GF-D8 (cell line): ENCODE measurements at regions not wholly inside any gene's neighbourhood (a gene's known extent, or its start where the extent isn't known, plus 50 kb on each side); places are given as distances from the start of the nearest gene placed in this dataset.
"Not testable (repeated sequence)": the region's sequence is repeated elsewhere in the genome, so short reads cannot be mapped to it uniquely, and the experiment has no call there.

Experiments used
- DNase-seq: peaks from one replicate; lab custom pipeline; 2025; lab: John Stamatoyannopoulos, UW

GRCh38 chr6:166806217-166806838, 150.0 kb downstream of the RNASET2 start:
- no peak for DNase-seq

GRCh38 chr6:166803471-166803870, 152.9 kb downstream of the RNASET2 start:
- DNase-seq = no peak

GRCh38 chr6:166802401-166802800, 153.9 kb downstream of the RNASET2 start:
- DNase-seq = no peak

GRCh38 chr6:166800137-166800536, 156.2 kb downstream of the RNASET2 start:
- no peak for DNase-seq

- DNase-seq = no peak
These were observed 157.7 kb downstream of the RNASET2 start for GRCh38 chr6:166798652-166799051.

- DNase-seq = no peak
These were observed 159.7 kb downstream of the RNASET2 start for GRCh38 chr6:166796610-166797009.

GRCh38 chr6:166795879-166796278, 160.5 kb downstream of the RNASET2 start:
- DNase-seq = no peak

GRCh38 chr6:166790808-166791207, 163.8 kb upstream of the RPS6KA2 start:
- not testable (repeated sequence) for DNase-seq

GRCh38 chr6:166788846-166789529, 161.9 kb upstream of the RPS6KA2 start:
- DNase-seq = not testable (repeated sequence)

GRCh38 chr6:166786704-166787293, 159.7 kb upstream of the RPS6KA2 start:
- peak; percentile 5 for DNase-seq

- no peak for DNase-seq
These were observed 158.1 kb upstream of the RPS6KA2 start for GRCh38 chr6:166785131-166785530.

GRCh38 chr6:166784691-166785090, 157.6 kb upstream of the RPS6KA2 start:
- no peak for DNase-seq

GRCh38 chr6:166782520-166782919, 155.5 kb upstream of the RPS6KA2 start:
- DNase-seq = no peak

- no peak for DNase-seq
These were observed 154.3 kb upstream of the RPS6KA2 start for GRCh38 chr6:166781331-166781730.

- no peak for DNase-seq
These were observed 153.1 kb upstream of the RPS6KA2 start for GRCh38 chr6:166779963-166780683.

GRCh38 chr6:166779381-166779780, 152.3 kb upstream of the RPS6KA2 start:
- DNase-seq = no peak

- DNase-seq = no peak
These were observed 151.7 kb upstream of the RPS6KA2 start for GRCh38 chr6:166778776-166779175.

- DNase-seq = no peak
These were observed 151.0 kb upstream of the RPS6KA2 start for GRCh38 chr6:166778046-166778445.

- DNase-seq = no peak
These were observed 150.1 kb upstream of the RPS6KA2 start for GRCh38 chr6:166777096-166777630.

GRCh38 chr6:166776571-166776970, 149.5 kb upstream of the RPS6KA2 start:
- DNase-seq = no peak

GRCh38 chr6:166775923-166776220, 148.8 kb upstream of the RPS6KA2 start:
- DNase-seq = no peak

GRCh38 chr6:166775180-166775922, 148.3 kb upstream of the RPS6KA2 start:
- DNase-seq = peak; percentile 4
